Endodermal cell (in vitro differentiated cells): ENCODE measurements at regions not wholly inside any gene's neighbourhood (a gene's known extent, or its start where the extent isn't known, plus 50 kb on each side); places are given as distances from the start of the nearest gene placed in this dataset.

Experiments used
- DNase-seq: peaks from one replicate; pipeline ENCODE4 v3.0.0-alpha.2; 2017
- H3K27ac ChIP-seq: 2 replicates; pipeline ENCODE4 v1.5.1; 2013; ENCODE audit warnings: mild to moderate bottlenecking, low read depth, low read length, moderate library complexity
- H3K27me3 ChIP-seq: 2 replicates; pipeline ENCODE4 v1.6.1; 2013; ENCODE audit warnings: mild to moderate bottlenecking, low read length, moderate library complexity; ENCODE audit not compliant: insufficient read depth, control insufficient read depth, poor library complexity, severe bottlenecking
- H3K36me3 ChIP-seq: 2 replicates; pipeline ENCODE4 v1.7.0; 2013; ENCODE audit warnings: mild to moderate bottlenecking, low read length, moderate library complexity; ENCODE audit not compliant: control insufficient read depth, insufficient read depth
- H3K4me1 ChIP-seq: one replicate; pipeline ENCODE4 v1.7.0; 2013; ENCODE audit warnings: low read length; ENCODE audit not compliant: control insufficient read depth, insufficient read depth
- H3K4me3 ChIP-seq: 2 replicates; pipeline ENCODE4 v1.5.1; 2013; ENCODE audit warnings: mild to moderate bottlenecking, low read length, moderate library complexity
- H3K9ac ChIP-seq: 2 replicates; pipeline ENCODE4 v1.6.1; 2013; ENCODE audit warnings: mild to moderate bottlenecking, low read length, moderate library complexity; ENCODE audit not compliant: poor library complexity, severe bottlenecking; ENCODE audit errors: extremely low read depth
- H3K9me3 ChIP-seq: 2 replicates; pipeline ENCODE4 v1.6.1; 2013; ENCODE audit warnings: mild to moderate bottlenecking, low read length, moderate library complexity; ENCODE audit not compliant: control insufficient read depth
- H3K27ac Mint-ChIP-seq: 2 replicates; pipeline ENCODE4 v1.8.0; 2020; ENCODE audit warnings: mixed read lengths
- H3K27me3 Mint-ChIP-seq: 2 replicates; pipeline ENCODE4 v1.8.0; 2021; ENCODE audit warnings: mild to moderate bottlenecking, mixed read lengths; ENCODE audit not compliant: insufficient read depth
- H3K36me3 Mint-ChIP-seq: 2 replicates; pipeline ENCODE4 v1.8.0; 2020; ENCODE audit warnings: low read depth, mixed read lengths
- H3K4me1 Mint-ChIP-seq: 2 replicates; pipeline ENCODE4 v1.8.0; 2020; ENCODE audit warnings: mixed read lengths
- H3K4me3 Mint-ChIP-seq: 2 replicates; pipeline ENCODE4 v1.8.0; 2020; ENCODE audit warnings: mild to moderate bottlenecking, moderate library complexity, mixed read lengths
- H3K9me3 Mint-ChIP-seq: 2 replicates; pipeline ENCODE4 v1.8.0; 2020; ENCODE audit warnings: mild to moderate bottlenecking, mixed read lengths
- CTCF ChIP-seq: fragments of 200-600 bp; sonication (generic); conservative IDR thresholded peaks from 2 replicates; pipeline ENCODE4 v1.5.0; 2021; ENCODE audit warnings: antibody characterized with exemption, mild to moderate bottlenecking

DNA sequence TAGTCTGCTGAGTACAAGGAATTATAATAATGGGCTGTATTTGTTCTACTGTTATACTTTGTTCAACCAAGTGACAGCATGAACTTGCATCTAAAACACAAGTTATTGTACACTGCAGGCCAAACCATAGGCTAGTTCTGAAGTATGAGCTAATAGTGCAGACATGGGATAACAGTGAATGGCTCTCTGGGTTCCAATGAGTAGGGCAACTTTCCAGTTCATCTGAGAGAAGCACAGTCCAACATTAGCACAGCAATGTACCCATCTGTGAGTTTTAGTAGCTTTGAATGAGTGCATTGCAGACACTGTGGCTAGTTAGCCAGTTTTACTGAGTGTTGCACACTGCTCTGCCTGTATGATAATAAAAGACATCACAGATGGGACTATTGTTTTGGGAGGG lies 56.5 kb upstream of the FUT9 start:
- Mint-ChIP-seq H3K27ac (no peak overlapping the region), H3K27me3 (no peaks in the 10 kb centered on the region)
- no peak overlapping the region for H3K9ac ChIP-seq

More for the DNA sequence above, 56.5 kb upstream of the FUT9 start:
- H3K27me3 ChIP-seq, result no peaks in the 10 kb centered on the region
- H3K4me3 ChIP-seq, result no peak overlapping the region
- H3K9me3 ChIP-seq, result no peaks in the 10 kb centered on the region
- no peaks in the 10 kb centered on the region for H3K36me3 Mint-ChIP-seq
- DNase-seq, result no peak
- TF ChIP-seq CTCF, result no peak
- no peak overlapping the region for H3K27ac ChIP-seq
- peaks cover 3% of the 10 kb centered on the region for H3K4me1 Mint-ChIP-seq
- no peaks in the 10 kb centered on the region for H3K36me3 ChIP-seq
- H3K9me3 Mint-ChIP-seq, result no peaks in the 10 kb centered on the region
- no peak overlapping the region for H3K4me3 Mint-ChIP-seq
- no peaks in the 10 kb centered on the region for H3K4me1 ChIP-seq
